ENCODE measurements at regions not wholly inside any gene's neighbourhood (a gene's known extent, or its start where the extent isn't known, plus 50 kb on each side); places are given as distances from the start of the nearest gene placed in this dataset.

DNA sequence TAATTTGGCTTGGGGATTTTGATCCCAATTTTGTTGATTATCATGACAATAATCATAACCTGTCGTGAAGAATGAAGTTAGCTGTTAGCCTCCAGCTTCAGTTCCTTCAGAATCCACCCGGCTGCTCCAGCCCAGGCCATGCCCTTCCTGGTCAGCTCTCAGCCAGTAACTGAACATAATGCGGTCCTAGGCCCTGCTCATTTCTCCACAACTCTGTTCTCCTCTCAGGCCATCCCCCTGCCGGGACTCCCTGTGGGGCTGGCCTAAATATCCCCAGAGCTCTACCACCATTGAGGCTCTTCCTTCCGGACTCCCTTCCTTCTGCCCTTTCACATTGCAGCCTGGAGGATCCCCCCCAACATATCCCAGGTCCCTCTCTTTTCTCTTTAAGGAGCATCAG is 833.4 kb upstream of the GOT2 start:
- TF ChIP-seq ZBTB11 (CRISPR knock-in tag; IDR thresholded peaks at IDR 0.05) = no peak
- no peak for TF ChIP-seq NBN (IDR thresholded peaks at IDR 0.05)
- TF ChIP-seq KDM1A (IDR thresholded peaks at IDR 0.05; ENCODE audit: borderline replicate concordance) = no peak
- no peak for TF ChIP-seq CTCF (IDR thresholded peaks at IDR 0.05 in 2 of 3, conservative IDR thresholded peaks at IDR 0.05 in 1 of 3; ENCODE audit: control insufficient read depth in 2 of 3, extremely low read depth in 1 of 3, insufficient read depth in 1 of 3, low read depth in 3 of 3, low read length in 3 of 3)
- TF ChIP-seq IRF3 (IDR thresholded peaks at IDR 0.05) = no peak
- TF ChIP-seq POLR2AphosphoS5 (IDR thresholded peaks at IDR 0.05; ENCODE audit: low read length) = no peak
- no peak for TF ChIP-seq BCLAF1 (IDR thresholded peaks at IDR 0.05)
- no peak for TF ChIP-seq TCF12 (IDR thresholded peaks at IDR 0.05; ENCODE audit: low read depth, low read length)
- no peak for TF ChIP-seq POLR2A (IDR thresholded peaks at IDR 0.05; ENCODE audit: low read depth, low read length)
